HG03378 (cell line): ENCODE measurements at regions not wholly inside any gene's neighbourhood (a gene's known extent, or its start where the extent isn't known, plus 50 kb on each side); places are given as distances from the start of the nearest gene placed in this dataset.

Experiments
- ATAC-seq: cut with Tn5 transposase; IDR thresholded peaks from one replicate; pipeline ENCODE4 v1.9.1; 2021; ENCODE audit warnings: mild to moderate bottlenecking, moderate library complexity; ENCODE audit not compliant: unreplicated experiment

DNA sequence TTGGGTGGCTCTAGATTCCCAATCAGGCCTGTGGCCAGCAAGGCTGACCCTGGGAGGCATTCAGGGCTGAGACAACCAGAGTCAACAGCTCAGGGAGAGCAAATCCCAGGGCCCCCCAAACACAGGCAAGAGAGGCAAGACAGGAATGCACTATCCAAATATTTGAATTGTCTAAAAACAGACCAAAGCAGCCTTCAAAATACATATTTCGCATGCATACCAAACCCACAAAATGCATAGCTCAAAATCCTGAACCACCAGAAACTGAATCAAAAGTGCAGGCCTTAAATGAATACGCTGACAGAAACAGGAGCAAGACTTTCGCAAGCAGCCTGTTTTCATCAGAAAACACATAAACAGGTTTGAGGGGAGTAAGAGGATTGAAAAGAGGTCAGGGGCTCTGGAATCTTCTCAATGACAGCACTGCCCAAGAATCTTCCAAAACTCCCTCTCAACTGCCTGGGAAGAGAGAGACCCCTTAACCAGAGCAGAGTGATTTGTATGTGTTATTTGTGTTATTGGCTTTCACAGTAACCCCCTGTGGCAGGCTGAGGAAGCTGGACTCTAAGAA is 213.6 kb upstream of the CDH5 start:
- no peak for ATAC-seq

DNA sequence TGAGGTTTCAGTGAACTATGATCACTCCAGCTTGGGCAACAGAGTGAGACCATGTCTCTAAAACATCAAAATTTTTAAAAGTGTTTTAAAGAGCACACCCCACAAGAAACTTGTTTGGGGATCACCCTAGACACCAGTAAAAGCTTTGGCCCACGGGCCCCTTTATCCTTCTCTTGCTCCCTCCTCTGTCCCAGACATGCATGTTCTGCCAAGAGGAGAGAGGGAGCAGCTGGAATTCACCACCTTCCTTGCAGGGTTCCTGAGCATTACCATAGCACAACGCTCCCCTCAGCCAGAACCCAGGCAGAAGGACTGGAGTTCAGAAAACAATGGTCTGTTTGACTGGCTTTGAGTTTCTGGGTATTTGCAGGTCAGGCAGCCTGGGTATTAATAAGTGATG is 214.3 kb upstream of the CDH5 start:
- ATAC-seq: no peak

- no peak for ATAC-seq
Observed at GRCh38 chr16:66150698-66151482, 215.6 kb upstream of the CDH5 start.

DNA sequence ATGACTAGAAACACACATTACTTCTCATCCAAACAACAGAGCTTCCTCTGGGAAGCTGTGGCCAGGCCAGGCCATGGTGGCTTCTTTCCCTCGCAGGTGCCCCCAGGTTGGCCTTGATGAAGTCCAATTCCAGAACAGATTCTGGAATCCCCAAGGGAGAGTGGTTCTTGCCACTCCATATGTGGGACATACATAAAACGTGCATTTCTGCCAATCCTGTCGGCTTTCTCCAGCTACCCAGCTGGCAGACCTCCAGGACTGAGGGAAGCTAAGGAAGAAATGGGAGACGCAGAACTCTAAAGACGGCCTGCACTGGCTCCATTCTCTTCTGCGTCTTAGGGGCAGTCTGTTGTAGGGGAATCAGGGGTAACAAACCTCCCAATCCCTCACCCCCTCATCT is 219.2 kb upstream of the CDH5 start:
- no peak for ATAC-seq

- no peak for ATAC-seq
Observed at GRCh38 chr16:66146798-66147197, 219.7 kb upstream of the CDH5 start.

DNA sequence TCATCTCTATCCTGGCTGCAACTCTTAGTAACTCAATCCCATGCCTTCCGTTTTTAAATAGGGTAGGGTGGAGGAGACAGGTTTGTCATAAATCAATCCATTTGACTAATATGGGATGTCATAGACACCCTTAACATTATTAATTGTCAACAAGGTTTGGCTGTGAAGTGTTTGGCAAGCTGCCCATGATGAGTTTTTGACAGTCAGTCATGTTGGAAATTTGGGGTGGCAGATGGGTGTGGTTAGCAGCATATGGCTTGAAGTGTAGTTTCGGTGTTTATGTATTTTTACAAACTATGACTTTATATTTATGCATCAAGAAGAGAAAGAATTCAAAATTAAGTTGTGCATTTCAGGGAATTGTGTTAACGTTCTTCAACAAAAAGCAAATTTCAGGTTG is 221.8 kb upstream of the CDH5 start:
- ATAC-seq: no peak

DNA sequence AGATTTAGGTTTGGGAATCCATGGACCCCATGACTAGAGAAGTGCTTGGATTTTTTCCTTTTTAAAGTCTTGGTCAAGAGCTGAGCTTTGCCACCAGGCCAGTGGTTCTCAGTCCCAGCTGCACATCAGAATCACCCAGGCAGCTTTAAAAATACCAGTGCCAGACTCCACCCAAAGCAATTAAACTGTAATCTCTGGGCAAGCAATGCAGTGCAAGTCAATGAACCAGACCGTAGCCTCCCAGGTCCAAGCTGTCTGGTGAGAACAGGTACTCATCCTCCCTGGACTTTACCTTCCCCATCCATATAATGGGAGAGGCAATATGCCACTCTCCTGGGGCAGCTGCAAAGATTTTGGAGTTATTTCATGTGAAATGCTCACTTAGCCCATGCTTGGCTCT is 223.1 kb upstream of the CDH5 start:
- ATAC-seq: no peak

GRCh38 chr16:66141885-66142284 is 224.6 kb upstream of the CDH5 start:
- no peak for ATAC-seq

DNA sequence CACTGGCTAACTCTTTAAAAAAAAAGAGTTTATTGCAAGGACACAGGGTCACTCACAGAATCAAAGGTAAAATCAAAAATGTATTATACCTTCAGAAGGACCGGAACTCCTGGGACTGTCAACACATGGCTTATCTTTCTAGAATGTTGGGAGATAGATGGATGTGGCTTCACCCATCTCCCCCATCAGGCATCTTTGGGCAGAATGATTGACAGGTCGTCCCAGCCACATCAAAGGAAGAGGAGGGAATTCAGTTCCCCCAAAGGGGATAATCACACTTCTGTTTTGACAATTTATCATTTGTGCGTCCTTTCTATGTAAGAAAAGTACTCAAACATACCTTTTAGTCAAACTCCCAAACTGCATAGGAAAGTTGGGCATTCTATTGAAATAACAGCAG is 228.6 kb upstream of the CDH5 start:
- no peak for ATAC-seq

- no peak for ATAC-seq
Observed at GRCh38 chr16:66136841-66137240, 229.7 kb upstream of the CDH5 start.

GRCh38 chr16:66135838-66136237 is 230.7 kb upstream of the CDH5 start:
- no peak for ATAC-seq

DNA sequence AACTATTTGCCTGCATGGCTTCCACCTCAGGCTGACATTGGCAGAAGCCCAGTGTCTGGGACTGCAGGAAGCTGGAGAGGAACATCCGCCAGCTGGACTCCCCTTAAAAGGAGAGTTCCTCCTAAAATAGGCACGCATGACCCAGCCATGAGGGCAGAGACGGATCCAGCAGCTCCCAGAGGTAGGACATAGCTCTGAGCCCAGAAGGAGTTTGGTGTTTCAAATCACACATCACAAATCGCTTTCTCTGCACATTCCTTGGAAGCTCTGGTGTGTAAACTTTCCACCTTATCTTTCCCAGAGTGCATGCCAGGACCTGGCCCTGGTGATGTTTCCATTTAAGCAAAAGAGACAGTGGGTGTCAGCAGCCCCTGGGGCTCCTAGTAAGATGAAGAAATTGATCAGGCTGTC is 231.1 kb upstream of the CDH5 start:
- no peak for ATAC-seq

DNA sequence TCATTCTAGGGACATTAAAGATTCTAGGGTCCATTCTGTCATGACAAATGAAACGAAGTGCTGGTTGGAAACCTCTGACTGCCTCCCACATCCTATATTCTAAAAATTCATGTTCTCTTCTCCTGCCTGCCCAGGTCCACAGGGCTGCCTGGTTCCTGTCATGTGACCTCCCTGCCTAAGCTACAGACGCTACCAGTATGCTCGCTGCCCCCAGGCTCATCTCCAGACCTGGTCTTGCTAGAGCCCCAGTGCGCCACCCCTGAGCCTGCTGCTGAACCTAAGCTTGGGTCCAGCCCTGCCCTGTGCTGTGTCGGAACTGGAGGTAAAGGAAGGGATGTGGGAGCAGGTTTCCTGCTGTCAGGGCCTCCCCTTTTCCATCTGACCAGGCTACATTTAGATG is 231.6 kb upstream of the CDH5 start:
- no peak for ATAC-seq

- no peak for ATAC-seq
Observed at GRCh38 chr16:66133643-66134338, 232.7 kb upstream of the CDH5 start.

DNA sequence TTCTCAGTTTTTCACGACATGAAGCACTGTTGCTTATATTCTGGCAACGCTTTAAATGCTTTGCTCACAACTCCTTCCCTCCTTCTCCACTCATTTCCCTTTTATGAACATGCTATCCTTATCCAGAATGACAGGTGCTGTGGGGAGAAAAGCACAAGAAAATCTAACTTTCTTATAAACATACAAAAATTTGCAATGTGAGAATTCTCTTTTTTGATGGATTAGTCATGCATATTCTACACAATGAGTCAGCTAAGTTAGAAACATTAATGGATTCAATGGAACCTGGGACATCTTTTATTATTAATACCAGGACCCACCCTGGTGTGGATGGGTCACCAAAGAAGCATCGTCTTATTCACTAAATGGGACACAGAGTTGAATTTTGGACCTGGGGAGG is 234.6 kb upstream of the CDH5 start:
- no peak for ATAC-seq

GRCh38 chr16:66131156-66131807 is 235.2 kb upstream of the CDH5 start:
- no peak for ATAC-seq

GRCh38 chr16:66130296-66130905 is 236.1 kb upstream of the CDH5 start:
- no peak for ATAC-seq

DNA sequence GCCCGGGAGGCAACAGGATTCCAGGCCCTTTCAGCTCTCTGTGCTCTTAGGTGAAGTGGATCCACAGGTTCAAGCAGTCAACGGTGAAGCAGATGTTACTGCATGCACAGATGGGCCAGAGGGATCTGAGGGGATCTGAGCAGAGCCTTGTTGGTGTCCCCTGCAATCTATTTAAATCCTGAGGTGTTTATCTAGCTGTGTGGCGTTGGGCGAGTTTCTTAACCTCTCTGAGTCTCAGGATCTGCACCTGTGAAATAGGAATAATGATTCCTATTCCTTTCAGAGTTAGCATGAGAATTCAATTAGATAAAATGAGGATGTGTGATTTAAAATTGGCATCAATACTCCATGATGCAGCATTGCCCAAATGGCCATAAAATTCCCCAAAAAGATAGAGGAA is 237.3 kb upstream of the CDH5 start:
- no peak for ATAC-seq

DNA sequence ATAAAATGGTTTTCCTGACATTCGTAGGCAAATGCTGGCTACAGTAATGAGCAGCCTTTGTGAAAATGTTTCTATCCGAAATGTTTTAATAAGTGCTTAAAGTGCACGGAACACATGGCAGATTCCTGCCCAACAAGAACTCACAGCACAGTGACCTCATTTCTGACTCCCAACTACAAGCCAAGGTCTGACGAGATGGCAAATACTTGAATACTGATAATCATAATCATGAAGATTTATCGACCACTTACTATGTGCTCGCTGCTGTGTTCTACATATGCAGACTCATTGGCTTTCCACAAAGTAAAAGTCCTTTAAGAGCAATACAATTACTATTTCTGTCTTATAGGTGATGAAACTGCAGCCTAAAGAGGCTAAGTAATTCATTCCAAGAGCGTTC is 238.1 kb upstream of the CDH5 start:
- no peak for ATAC-seq

- ATAC-seq: no peak
Observed at GRCh38 chr16:66127459-66128370, 238.8 kb upstream of the CDH5 start.
